Adrenal gland (tissue), 5 donors: ENCODE measurements at regions not wholly inside any gene's neighbourhood (a gene's known extent, or its start where the extent isn't known, plus 50 kb on each side); places are given as distances from the start of the nearest gene placed in this dataset.

Experiments used
- POLR2A ChIP-seq, 2 donors: fragments of 450-650 bp; IDR thresholded peaks; one replicate each; pipeline ENCODE4 v1.6.1; 2017; ENCODE audit warnings: antibody characterized with exemption in 2 of 2, mild to moderate bottlenecking in 2 of 2, moderate library complexity in 1 of 2
- TF ChIP-seq, protein P1 (sequence below), 6 experiments: fragments of 450-650 bp in 4 of 6; fragments of 200-600 bp in 2 of 6; sonication (generic) in 1 of 6; IDR thresholded peaks; 1 replicate in 5 of 6; 2 replicates in 1 of 6; pipeline versions ENCODE4 v1.5.1 to v1.8.0; 2016 to 2021; ENCODE audit warnings: antibody characterized with exemption in 6 of 6, mild to moderate bottlenecking in 2 of 6, moderate library complexity in 1 of 6
- donor health status: DM: no; HTN: no; CAD: no.

DNA sequence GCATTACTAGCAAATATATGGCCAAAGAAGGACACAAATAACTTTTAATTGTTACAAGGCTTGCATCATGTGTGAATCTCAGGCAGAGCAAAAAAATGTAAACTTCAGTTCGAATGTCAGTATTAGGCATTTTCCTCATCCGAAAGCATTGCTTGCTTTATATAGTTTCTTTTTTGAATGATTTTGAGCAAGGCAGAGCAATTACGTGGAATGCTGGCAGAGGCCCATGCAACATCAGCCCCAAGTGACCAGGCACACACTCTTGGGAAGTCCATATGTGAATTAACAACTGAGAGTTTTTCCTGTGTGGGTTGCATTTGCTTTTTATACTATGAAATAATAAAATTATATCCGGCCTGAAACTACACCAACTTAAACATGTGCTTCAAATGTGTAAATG is 274.8 kb downstream of the PTPRC start:
- TF ChIP-seq POLR2A (IDR thresholded peaks at IDR 0.05), result no peak
- TF ChIP-seq, protein P1, sequence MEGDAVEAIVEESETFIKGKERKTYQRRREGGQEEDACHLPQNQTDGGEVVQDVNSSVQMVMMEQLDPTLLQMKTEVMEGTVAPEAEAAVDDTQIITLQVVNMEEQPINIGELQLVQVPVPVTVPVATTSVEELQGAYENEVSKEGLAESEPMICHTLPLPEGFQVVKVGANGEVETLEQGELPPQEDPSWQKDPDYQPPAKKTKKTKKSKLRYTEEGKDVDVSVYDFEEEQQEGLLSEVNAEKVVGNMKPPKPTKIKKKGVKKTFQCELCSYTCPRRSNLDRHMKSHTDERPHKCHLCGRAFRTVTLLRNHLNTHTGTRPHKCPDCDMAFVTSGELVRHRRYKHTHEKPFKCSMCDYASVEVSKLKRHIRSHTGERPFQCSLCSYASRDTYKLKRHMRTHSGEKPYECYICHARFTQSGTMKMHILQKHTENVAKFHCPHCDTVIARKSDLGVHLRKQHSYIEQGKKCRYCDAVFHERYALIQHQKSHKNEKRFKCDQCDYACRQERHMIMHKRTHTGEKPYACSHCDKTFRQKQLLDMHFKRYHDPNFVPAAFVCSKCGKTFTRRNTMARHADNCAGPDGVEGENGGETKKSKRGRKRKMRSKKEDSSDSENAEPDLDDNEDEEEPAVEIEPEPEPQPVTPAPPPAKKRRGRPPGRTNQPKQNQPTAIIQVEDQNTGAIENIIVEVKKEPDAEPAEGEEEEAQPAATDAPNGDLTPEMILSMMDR (IDR thresholded peaks at IDR 0.05), result no peak
